ENCODE measurements at regions not wholly inside any gene's neighbourhood (a gene's known extent, or its start where the extent isn't known, plus 50 kb on each side); places are given as distances from the start of the nearest gene placed in this dataset.

- CTCF ChIA-PET, result interaction anchor here (1.6 to 1.9 kb wide), 2 partner anchors 183 kb away, joined by 5 read pairs; no protein-coding TSS in a partner anchor
- dilution Hi-C loops (cut with MboI; ENCODE audit: extremely low pct_ligation_motif_present, low sequenced_read_pairs), result no loop called here
Measured at GRCh38 chr18:48481092-48481491, 57.7 kb upstream of the CTIF start.

More at GRCh38 chr18:48481092-48481491, 57.7 kb upstream of the CTIF start:
- Histone ChIP-seq H4K20me1 (replicated peaks; ENCODE audit: control insufficient read depth, extremely low read depth, insufficient read depth, low read length) (no peaks in the 10 kb centered on the region), H3K9ac (replicated peaks; ENCODE audit: extremely low read depth, insufficient read depth, low read length) (no peak overlapping the region), H3K9me1 (replicated peaks; ENCODE audit: control insufficient read depth, extremely low read depth, insufficient read depth, low read length) (no peaks in the 10 kb centered on the region), H3K4me2 (ENCODE audit: insufficient read depth, low read length) (no peak overlapping the region), H3K27me3 (ENCODE audit: control insufficient read depth in 2 of 2, insufficient read depth in 2 of 2, low read length in 2 of 2) (no peaks in the 10 kb centered on the region), H2AFZ (ENCODE audit: low read depth, low read length) (no peak overlapping the region), H3K79me2 (ENCODE audit: control insufficient read depth, insufficient read depth, low read length) (no peaks in the 10 kb centered on the region), H3K36me3 (ENCODE audit: control insufficient read depth in 2 of 2, extremely low read depth in 1 of 2, insufficient read depth in 2 of 2, low read length in 2 of 2) (no peaks in the 10 kb centered on the region), H3K27ac (ENCODE audit: insufficient read depth, low read depth, low read length) (no peak overlapping the region), H3K4me3 (replicated peaks in 1 of 3; ENCODE audit: insufficient read depth in 1 of 3, low read depth in 1 of 3, low read length in 3 of 3) (no peak overlapping the region), H3K4me1 (ENCODE audit: control insufficient read depth, extremely low read depth, insufficient read depth, low read length) (peaks cover 2% of the 10 kb centered on the region), H3K9me3 (replicated peaks; ENCODE audit: control insufficient read depth, insufficient read depth, low read length) (no peaks in the 10 kb centered on the region)
- TF ChIP-seq JUN (IDR thresholded peaks at IDR 0.05; ENCODE audit: borderline replicate concordance, insufficient read depth, insufficient read length, low read depth) (no peak), MAX (IDR thresholded peaks at IDR 0.05; ENCODE audit: insufficient read depth, insufficient read length) (no peak), EZH2 (IDR thresholded peaks at IDR 0.05; ENCODE audit: borderline replicate concordance, low read depth, low read length, severe bottlenecking) (no peak), GATA2 (IDR thresholded peaks at IDR 0.05; ENCODE audit: insufficient read depth, insufficient read length, low read depth, low read length) (no peak), POLR2AphosphoS5 (IDR thresholded peaks at IDR 0.05; ENCODE audit: insufficient read depth, low read depth, low read length) (no peak), FOS (IDR thresholded peaks at IDR 0.05; ENCODE audit: borderline replicate concordance, insufficient read depth, low read length) (no peak), POLR2A (IDR thresholded peaks at IDR 0.05; ENCODE audit: low read depth, low read length) (no peak), MYC (IDR thresholded peaks at IDR 0.05; ENCODE audit: low read depth, low read length) (no peak), CTCF (IDR thresholded peaks at IDR 0.05; ENCODE audit: extremely low read depth in 1 of 2, insufficient read depth in 1 of 2, low read depth in 1 of 2, low read length in 2 of 2) (no peak)
- no TSS peak for BruUV-seq (replicated peaks)
- no peak for FAIRE-seq
- no peak for DNase-seq (ENCODE audit: low read depth, low spot score)
- POLR2A ChIA-PET, result no interaction called here
- intact Hi-C loops (cut with micrococcal nuclease), result no loop called here

Measured in endothelial cell of umbilical vein (primary cell).